Epithelial cell of proximal tubule (primary cell): ENCODE measurements at regions not wholly inside any gene's neighbourhood (a gene's known extent, or its start where the extent isn't known, plus 50 kb on each side); places are given as distances from the start of the nearest gene placed in this dataset.
"Not testable (repeated sequence)": the region's sequence is repeated elsewhere in the genome, so short reads cannot be mapped to it uniquely, and the experiment has no call there.

ENCODE experiments used
- DNase-seq: peaks from one replicate; pipeline ENCODE4 v3.0.0-alpha.2; 2011; ENCODE audit warnings: low read depth
- H3K4me3 ChIP-seq: 2 replicates; pipeline ENCODE4 v1.5.1; 2011; ENCODE audit warnings: low read depth, mild to moderate bottlenecking, low read length
- TF ChIP-seq, protein P1 (sequence below): conservative IDR thresholded peaks from 2 replicates; pipeline ENCODE4 v1.5.1; 2012; ENCODE audit warnings: low read depth, mild to moderate bottlenecking, low read length

DNA sequence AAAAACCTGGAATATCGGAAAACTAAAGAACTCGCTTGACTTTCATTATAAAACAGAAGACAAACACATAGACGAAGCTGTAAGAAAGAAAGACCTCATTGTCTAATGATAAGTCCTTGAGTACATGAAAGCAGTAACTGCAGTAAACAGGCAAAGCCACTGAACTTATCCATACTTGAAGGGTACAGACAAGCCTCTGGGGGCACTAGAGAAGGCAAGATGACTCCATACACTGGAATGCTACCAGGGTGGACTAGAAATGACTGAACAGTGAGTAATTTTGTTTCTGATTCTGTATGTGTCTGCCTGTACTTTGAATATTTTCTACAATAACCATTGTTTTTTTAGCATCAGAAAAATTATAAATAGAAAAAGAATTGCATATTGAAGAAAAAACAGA lies 507.9 kb downstream of the UQCRFS1 start:
- peak; percentile 77 for DNase-seq
- TF ChIP-seq, protein P1, sequence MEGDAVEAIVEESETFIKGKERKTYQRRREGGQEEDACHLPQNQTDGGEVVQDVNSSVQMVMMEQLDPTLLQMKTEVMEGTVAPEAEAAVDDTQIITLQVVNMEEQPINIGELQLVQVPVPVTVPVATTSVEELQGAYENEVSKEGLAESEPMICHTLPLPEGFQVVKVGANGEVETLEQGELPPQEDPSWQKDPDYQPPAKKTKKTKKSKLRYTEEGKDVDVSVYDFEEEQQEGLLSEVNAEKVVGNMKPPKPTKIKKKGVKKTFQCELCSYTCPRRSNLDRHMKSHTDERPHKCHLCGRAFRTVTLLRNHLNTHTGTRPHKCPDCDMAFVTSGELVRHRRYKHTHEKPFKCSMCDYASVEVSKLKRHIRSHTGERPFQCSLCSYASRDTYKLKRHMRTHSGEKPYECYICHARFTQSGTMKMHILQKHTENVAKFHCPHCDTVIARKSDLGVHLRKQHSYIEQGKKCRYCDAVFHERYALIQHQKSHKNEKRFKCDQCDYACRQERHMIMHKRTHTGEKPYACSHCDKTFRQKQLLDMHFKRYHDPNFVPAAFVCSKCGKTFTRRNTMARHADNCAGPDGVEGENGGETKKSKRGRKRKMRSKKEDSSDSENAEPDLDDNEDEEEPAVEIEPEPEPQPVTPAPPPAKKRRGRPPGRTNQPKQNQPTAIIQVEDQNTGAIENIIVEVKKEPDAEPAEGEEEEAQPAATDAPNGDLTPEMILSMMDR: peak; percentile 69

DNA sequence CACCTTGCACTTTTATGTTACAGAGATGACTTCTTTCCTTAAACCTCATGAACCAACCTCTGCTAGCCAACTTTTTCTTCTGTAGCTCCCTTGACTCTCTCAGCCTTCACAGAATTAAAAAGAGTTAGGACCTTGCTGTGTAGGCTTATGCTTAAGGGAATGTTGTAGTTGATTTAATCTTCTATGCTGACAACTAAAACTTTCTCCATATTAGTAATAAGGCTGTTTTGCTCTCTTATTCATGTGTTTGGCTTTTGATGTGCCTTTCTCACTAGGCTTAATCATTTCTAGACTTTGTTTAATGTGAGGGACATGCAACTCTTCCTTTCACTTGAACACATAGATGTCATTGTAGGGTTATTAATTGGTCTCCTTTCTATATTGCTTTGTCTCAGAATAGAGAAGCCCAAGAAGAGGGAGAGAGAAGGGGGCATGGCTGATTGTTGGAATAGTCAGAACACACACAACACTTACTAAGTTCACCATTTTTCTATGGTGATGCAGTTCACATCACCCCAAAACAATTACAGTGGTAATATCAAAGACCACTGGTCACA lies 509.5 kb downstream of the UQCRFS1 start:
- TF ChIP-seq, protein P1: no peak
- DNase-seq: no peak
- no peak overlapping the region for H3K4me3 ChIP-seq

More for the DNA sequence above, 507.9 kb downstream of the UQCRFS1 start:
- no peak overlapping the region for H3K4me3 ChIP-seq

DNA sequence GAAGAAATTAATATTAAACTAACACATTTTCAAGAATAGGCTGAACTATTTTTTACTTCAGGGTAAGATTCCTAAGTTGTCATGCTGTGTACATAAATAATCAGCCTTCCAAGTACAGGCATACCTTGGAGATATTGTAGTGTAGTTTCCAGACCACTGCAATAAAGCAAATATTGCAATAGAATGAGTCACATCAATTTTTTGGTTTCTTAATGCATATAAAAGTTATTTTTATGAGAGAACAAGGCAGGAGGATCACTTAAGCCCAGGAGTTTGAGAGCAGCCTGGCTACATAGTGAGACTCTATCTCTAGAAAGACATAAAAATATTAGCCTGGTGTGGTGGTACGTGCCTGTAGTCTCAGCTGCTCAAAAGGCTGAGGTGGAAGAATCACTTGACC lies 511.5 kb downstream of the UQCRFS1 start:
- no peak for DNase-seq

DNA sequence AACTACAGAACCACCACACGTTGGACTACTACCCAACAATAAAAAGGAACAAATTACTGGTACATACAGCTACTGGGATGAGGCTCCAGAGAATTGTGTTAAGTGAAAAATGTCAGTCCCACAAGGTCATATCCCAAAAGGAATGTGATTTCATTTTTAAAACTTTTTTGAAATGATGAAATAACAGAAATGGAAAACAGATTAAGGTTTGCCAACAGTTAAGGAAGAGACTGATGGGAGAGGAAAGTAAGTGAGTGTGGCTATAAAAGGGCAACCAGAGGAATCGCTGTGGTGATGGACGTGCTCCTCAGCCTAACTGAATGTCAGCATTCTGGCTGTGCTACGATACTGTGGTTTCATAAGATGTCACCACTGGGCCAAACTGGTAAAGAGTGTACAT lies 512.8 kb downstream of the UQCRFS1 start:
- no peak overlapping the region for H3K4me3 ChIP-seq
- no peak for DNase-seq
- TF ChIP-seq, protein P1: no peak

More for the DNA sequence above, 511.5 kb downstream of the UQCRFS1 start:
- TF ChIP-seq, protein P1: no peak
- no peak overlapping the region for H3K4me3 ChIP-seq

DNA sequence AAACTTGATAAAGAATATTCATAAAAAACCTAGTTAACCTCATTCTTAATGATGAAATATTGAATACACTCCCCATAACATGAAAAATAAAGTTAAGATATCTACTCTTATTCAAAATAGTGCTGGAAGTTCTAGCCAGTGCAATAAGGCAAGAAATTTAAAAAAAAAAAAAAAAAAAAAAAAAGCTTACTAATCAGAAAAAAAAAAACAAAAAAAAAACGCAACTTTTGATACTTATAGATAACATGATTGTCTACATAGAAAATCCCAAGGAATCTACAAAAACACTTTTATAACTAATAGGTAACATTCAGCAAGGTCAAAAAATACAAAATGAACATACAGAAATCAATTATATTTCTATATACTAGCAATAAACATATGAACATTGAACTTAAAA lies 515.6 kb downstream of the UQCRFS1 start:
- no peak for DNase-seq
- H3K4me3 ChIP-seq: no peak overlapping the region
- TF ChIP-seq, protein P1: no peak

DNA sequence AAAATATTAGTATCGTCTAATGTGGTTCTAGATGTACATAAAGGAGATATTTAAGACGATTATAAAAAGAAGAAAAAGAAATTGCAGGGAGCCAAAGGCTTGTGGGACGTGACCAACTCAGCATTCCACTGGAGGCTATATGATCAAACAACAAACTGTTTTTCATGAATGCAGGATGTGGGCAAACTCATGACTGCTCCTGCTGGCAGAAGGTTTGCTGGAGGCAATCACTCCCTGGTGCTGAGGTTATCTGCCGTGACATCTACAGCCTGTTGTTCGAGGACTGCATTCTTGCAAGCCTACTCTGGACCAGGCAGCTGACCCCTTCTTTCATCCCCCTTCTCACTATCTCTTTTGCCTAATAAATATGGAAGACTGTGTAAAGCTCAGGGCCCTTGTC lies 518.1 kb downstream of the UQCRFS1 start:
- TF ChIP-seq, protein P1: no peak
- no peak for DNase-seq
- H3K4me3 ChIP-seq: no peak overlapping the region

DNA sequence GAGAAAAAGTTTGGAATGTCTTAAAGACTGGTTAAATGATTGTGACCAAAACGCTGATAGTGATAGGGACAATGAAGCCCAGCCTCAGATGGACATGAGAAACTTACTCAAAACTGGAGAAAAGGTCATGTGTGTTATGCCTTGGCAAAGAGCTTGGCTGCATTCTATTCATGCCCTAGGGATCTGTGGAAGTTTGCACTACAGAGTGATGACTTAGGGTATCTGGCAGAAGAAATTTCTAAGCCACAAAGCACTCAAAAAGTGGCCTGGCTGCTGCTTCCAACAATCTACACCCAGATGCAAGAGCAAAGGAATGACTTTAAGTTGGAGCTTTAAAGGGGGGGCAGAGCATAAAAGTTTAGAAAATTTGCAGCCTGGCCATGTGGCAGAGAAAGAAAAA lies 521.3 kb downstream of the UQCRFS1 start:
- TF ChIP-seq, protein P1: no peak
- no peak for DNase-seq
- H3K4me3 ChIP-seq: no peak overlapping the region

DNA sequence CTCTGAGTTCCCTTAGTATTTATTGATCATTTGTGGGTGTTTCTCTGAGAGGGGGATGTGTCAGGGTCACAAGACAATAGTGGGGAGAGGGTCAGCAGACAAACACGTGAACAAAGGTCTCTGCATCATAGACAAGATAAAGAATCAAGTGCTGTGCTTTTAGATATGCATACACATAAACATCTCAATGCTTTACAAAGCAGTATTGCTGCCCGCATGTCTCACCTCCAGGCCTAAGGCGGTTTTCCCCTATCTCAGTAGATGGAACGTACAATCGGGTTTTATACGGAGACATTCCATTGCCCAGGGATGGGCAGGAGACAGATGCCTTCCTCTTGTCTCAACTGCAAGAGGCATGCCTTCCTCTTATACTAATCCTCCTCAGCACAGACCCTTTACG lies 523.5 kb downstream of the UQCRFS1 start:
- H3K4me3 ChIP-seq, DNase-seq: not testable (repeated sequence)
